ENCODE measurements at regions not wholly inside any gene's neighbourhood (a gene's known extent, or its start where the extent isn't known, plus 50 kb on each side); places are given as distances from the start of the nearest gene placed in this dataset.

DNA sequence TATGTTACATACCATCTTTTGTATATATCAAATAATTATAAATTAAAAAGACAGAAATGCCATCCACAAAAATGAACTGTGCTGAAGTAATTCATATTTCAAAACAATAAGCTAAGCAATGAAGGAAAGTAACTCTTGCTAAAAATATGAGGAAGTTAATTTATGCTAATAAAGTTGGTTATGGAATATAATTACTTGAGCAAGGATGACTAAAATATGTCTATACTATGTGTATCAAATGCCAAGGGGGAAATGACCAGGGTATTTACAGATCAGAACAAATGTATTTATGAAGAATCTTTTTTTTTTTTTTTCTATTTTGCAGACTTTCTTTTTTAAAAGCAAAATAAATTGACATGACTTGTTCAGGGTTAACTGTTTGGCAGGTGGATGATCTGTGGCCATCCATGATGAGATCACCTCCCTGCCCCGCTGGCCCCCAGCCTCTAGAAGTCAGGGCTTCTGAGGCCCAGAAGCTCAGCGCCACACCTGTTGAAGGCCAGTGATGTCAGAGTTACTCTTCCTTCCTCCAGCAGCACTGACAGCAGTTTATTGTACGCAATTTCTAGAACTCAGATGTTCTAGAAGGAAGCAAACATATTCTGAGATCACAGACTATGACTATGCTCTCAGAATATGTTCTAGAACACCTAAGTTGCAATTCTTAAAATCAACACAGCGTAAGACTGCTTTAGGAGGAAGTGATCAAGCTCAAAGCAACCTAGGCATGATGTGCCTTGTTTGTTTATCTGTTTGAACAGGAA, 196.1 kb upstream of the KLF14 start:
- H3K4me2 ChIP-seq (ENCODE audit: control insufficient read depth, extremely low read depth, insufficient read depth, low read depth, low read length), result peak overlapping the region; percentile 85
- FAIRE-seq (no peak), DNase-seq (ENCODE audit: low read depth, low spot score) (no peak)
- dilution Hi-C loops (cut with MboI; ENCODE audit: extremely low pct_ligation_motif_present, low sequenced_read_pairs), result no loop called here
- no peaks in the 10 kb centered on the region for H4K20me1 ChIP-seq (ENCODE audit: control insufficient read depth, extremely low read depth, insufficient read depth, low read length)
- H3K27me3 ChIP-seq (ENCODE audit: control insufficient read depth, extremely low read depth, insufficient read depth, low read length), result no peaks in the 10 kb centered on the region
- no peak overlapping the region for H2AFZ ChIP-seq (ENCODE audit: control insufficient read depth, low read length)
- H3K9ac ChIP-seq (ENCODE audit: control insufficient read depth, extremely low read depth, insufficient read depth, low read length), result peak overlapping the region; percentile 68
- H3K27ac ChIP-seq (ENCODE audit: control insufficient read depth, insufficient read depth, low read length), result peak overlapping the region; percentile 78
- peak overlapping the region in 1 of 3 experiments; percentile 1 for H3K4me3 ChIP-seq (ENCODE audit: control insufficient read depth in 2 of 3, extremely low read depth in 1 of 3, insufficient read depth in 2 of 3, low read depth in 1 of 3, low read length in 3 of 3)
- peaks cover 7 to 19% of the 10 kb centered on the region in 2 experiments for H3K36me3 ChIP-seq (ENCODE audit: control insufficient read depth in 2 of 2, extremely low read depth in 1 of 2, insufficient read depth in 2 of 2, low read length in 2 of 2)
- peaks cover 90% of the 10 kb centered on the region for H3K79me2 ChIP-seq (ENCODE audit: control insufficient read depth, insufficient read depth, low read length)
- H3K4me1 ChIP-seq (ENCODE audit: control insufficient read depth, extremely low read depth, insufficient read depth, low read length), result peaks cover 28% of the 10 kb centered on the region
- no peaks in the 10 kb centered on the region for H3K9me3 ChIP-seq (ENCODE audit: control insufficient read depth, low read depth, low read length)
- TF ChIP-seq, protein P1, sequence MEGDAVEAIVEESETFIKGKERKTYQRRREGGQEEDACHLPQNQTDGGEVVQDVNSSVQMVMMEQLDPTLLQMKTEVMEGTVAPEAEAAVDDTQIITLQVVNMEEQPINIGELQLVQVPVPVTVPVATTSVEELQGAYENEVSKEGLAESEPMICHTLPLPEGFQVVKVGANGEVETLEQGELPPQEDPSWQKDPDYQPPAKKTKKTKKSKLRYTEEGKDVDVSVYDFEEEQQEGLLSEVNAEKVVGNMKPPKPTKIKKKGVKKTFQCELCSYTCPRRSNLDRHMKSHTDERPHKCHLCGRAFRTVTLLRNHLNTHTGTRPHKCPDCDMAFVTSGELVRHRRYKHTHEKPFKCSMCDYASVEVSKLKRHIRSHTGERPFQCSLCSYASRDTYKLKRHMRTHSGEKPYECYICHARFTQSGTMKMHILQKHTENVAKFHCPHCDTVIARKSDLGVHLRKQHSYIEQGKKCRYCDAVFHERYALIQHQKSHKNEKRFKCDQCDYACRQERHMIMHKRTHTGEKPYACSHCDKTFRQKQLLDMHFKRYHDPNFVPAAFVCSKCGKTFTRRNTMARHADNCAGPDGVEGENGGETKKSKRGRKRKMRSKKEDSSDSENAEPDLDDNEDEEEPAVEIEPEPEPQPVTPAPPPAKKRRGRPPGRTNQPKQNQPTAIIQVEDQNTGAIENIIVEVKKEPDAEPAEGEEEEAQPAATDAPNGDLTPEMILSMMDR (optimal IDR thresholded peaks at IDR 0.05 in 1 of 3, IDR thresholded peaks at IDR 0.05 in 1 of 3, conservative IDR thresholded peaks at IDR 0.05 in 1 of 3; ENCODE audit: extremely low read depth in 1 of 3, insufficient read depth in 2 of 3, low read length in 3 of 3), result no peak
- TF ChIP-seq EZH2 (IDR thresholded peaks at IDR 0.05; ENCODE audit: low read length), result no peak
- H3K9me1 ChIP-seq (ENCODE audit: control insufficient read depth, extremely low read depth, insufficient read depth, low read length), result peaks cover 2% of the 10 kb centered on the region

- TF ChIP-seq, protein P1 (optimal IDR thresholded peaks at IDR 0.05 in 1 of 3, IDR thresholded peaks at IDR 0.05 in 1 of 3, conservative IDR thresholded peaks at IDR 0.05 in 1 of 3; ENCODE audit: extremely low read depth in 1 of 3, insufficient read depth in 2 of 3, low read length in 3 of 3), result no peak
- no peak for TF ChIP-seq EZH2 (IDR thresholded peaks at IDR 0.05; ENCODE audit: low read length)
- Histone ChIP-seq H4K20me1 (ENCODE audit: control insufficient read depth, extremely low read depth, insufficient read depth, low read length) (no peaks in the 10 kb centered on the region), H3K9ac (ENCODE audit: control insufficient read depth, extremely low read depth, insufficient read depth, low read length) (peak overlapping the region; percentile 68), H3K27ac (ENCODE audit: control insufficient read depth, insufficient read depth, low read length) (peak overlapping the region; percentile 78), H2AFZ (ENCODE audit: control insufficient read depth, low read length) (peak overlapping the region; percentile 36), H3K27me3 (ENCODE audit: control insufficient read depth, extremely low read depth, insufficient read depth, low read length) (no peaks in the 10 kb centered on the region), H3K79me2 (ENCODE audit: control insufficient read depth, insufficient read depth, low read length) (peaks cover 90% of the 10 kb centered on the region), H3K4me2 (ENCODE audit: control insufficient read depth, extremely low read depth, insufficient read depth, low read depth, low read length) (peak overlapping the region; percentile 85), H3K36me3 (ENCODE audit: control insufficient read depth in 2 of 2, extremely low read depth in 1 of 2, insufficient read depth in 2 of 2, low read length in 2 of 2) (peaks cover 7 to 21% of the 10 kb centered on the region in 2 experiments), H3K9me1 (ENCODE audit: control insufficient read depth, extremely low read depth, insufficient read depth, low read length) (peaks cover 2% of the 10 kb centered on the region), H3K9me3 (ENCODE audit: control insufficient read depth, low read depth, low read length) (no peaks in the 10 kb centered on the region), H3K4me3 (ENCODE audit: control insufficient read depth in 2 of 3, extremely low read depth in 1 of 3, insufficient read depth in 2 of 3, low read depth in 1 of 3, low read length in 3 of 3) (peak overlapping the region in 2 of 3 experiments; percentile 1 to 56), H3K4me1 (ENCODE audit: control insufficient read depth, extremely low read depth, insufficient read depth, low read length) (peaks cover 28% of the 10 kb centered on the region)
- dilution Hi-C loops (cut with MboI; ENCODE audit: extremely low pct_ligation_motif_present, low sequenced_read_pairs), result no loop called here
- DNase-seq (ENCODE audit: low read depth, low spot score) (no peak), FAIRE-seq (no peak)
These were observed 196.7 kb upstream of the KLF14 start for GRCh38 chr7:130930681-130931080.

All from keratinocyte (primary cell).